Breast epithelium (tissue), 3 donors: ENCODE measurements at regions not wholly inside any gene's neighbourhood (a gene's known extent, or its start where the extent isn't known, plus 50 kb on each side); places are given as distances from the start of the nearest gene placed in this dataset.

Source experiments
- POLR2A ChIP-seq: fragments of 450-650 bp; IDR thresholded peaks from one replicate; pipeline ENCODE4 v1.6.1; 2016; ENCODE audit warnings: antibody characterized with exemption, mild to moderate bottlenecking, moderate library complexity
- POLR2AphosphoS5 ChIP-seq, 3 donors: sonication (generic); formaldehyde crosslinking; IDR thresholded peaks; one replicate each; pipeline ENCODE4 v1.6.1; 2017; ENCODE audit warnings: antibody characterized with exemption in 3 of 3
- TF ChIP-seq, protein P1 (sequence below), 3 donors: fragments of 450-650 bp; IDR thresholded peaks; one replicate each; pipeline ENCODE4 v1.5.1; 2016 to 2017; ENCODE audit warnings: antibody characterized with exemption in 3 of 3, mild to moderate bottlenecking in 3 of 3, moderate library complexity in 3 of 3

DNA sequence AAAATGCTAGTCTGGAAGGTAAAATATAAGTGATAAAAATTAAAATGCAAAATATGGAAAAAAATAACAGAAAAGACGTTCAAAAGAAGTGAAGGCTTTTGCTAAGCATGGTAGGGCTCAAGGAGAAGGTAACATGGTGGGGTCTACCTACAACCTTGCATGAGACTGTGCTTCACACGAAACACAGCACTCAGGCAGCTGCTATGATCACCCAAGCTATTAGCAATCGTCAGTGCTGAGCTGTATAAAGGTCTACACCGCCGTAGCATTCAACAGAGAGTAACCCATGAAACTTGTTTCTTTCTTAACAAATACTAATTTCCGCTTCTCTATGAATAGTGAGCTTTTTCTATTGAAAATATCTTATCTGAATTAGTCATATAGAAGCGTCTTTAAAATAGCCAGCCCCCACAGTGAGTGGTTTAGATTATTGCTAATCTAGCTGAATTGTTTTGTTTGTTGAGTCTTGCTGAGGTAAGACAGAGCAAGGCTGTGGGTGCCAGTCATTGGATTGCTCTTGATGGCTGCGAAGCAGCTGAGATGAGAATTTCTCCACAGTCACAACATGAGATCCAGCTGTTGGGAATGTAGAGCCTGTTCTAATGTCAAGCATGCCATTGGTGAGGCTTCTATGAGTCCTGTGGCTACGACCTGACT is 230.0 kb downstream of the KLF13 start:
- no peak for TF ChIP-seq POLR2A
- TF ChIP-seq, protein P1, sequence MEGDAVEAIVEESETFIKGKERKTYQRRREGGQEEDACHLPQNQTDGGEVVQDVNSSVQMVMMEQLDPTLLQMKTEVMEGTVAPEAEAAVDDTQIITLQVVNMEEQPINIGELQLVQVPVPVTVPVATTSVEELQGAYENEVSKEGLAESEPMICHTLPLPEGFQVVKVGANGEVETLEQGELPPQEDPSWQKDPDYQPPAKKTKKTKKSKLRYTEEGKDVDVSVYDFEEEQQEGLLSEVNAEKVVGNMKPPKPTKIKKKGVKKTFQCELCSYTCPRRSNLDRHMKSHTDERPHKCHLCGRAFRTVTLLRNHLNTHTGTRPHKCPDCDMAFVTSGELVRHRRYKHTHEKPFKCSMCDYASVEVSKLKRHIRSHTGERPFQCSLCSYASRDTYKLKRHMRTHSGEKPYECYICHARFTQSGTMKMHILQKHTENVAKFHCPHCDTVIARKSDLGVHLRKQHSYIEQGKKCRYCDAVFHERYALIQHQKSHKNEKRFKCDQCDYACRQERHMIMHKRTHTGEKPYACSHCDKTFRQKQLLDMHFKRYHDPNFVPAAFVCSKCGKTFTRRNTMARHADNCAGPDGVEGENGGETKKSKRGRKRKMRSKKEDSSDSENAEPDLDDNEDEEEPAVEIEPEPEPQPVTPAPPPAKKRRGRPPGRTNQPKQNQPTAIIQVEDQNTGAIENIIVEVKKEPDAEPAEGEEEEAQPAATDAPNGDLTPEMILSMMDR (IDR thresholded peaks at IDR 0.05) = no peak
- TF ChIP-seq POLR2AphosphoS5 (IDR thresholded peaks at IDR 0.05) = no peak
